ENCODE measurements at regions not wholly inside any gene's neighbourhood (a gene's known extent, or its start where the extent isn't known, plus 50 kb on each side); places are given as distances from the start of the nearest gene placed in this dataset.

- H3K27me3 ChIP-seq (ENCODE audit: control insufficient read depth, insufficient read depth, low read length): peaks cover 33% of the 10 kb centered on the region
- peaks cover 10% of the 10 kb centered on the region for H3K9me3 ChIP-seq (ENCODE audit: control insufficient read depth, low read depth, low read length)
- H3K27ac ChIP-seq (ENCODE audit: low read length): no peak overlapping the region
- WGBS (ENCODE audit: insufficient coverage, low lambda C conversion rate): 80% methylated on average over 2 of the region's 13 CpGs
- DNase-seq: no peak
- H3K36me3 ChIP-seq (ENCODE audit: control insufficient read depth, insufficient read depth, low read length): no peaks in the 10 kb centered on the region
- no peak overlapping the region for H3K4me3 ChIP-seq (ENCODE audit: low read length)
- H3K4me1 ChIP-seq (ENCODE audit: control insufficient read depth, insufficient read depth, low read length): peaks cover 2% of the 10 kb centered on the region
These were observed 126.6 kb downstream of the BARX1 start for GRCh38 chr9:93828331-93829097.

DNA sequence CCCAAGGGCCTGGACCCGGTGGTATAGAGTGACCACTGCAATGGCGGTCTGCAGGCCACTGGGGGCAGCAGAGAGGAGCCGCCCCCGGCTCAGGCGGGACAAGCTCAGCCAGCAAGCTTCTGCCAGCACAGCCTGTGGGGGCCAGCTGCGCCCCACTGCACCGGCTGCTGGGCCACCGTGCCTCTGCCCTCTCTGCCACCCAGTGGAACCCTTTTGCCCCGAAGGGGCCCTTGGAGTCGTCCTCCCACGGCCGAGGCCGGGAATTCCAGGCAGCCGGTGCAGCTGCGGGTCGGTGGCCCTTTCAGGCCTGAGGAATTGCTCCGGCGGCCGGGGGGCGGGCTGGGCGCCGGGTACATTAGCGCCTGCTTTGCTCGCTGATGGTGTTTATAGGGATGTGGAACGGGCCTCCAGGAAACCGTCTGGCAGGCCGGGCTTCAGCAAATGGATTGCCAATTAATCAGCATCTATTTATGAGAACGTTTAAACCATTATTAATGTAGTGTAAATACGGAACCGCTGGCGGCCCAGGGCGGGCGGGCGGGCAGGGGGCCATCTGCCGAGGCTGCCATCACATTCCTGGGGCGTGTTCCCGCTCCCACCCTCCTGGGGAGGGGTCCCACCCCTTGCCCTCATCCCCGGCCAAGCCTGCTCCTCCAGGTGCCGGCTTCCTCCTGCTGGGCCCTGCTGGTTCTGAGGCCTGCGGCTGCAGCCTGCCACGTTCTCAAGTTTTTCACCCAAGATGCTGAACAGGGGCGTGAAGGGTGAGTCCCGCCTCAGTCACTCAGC, 127.4 kb downstream of the BARX1 start:
- Histone ChIP-seq H3K9me3 (ENCODE audit: control insufficient read depth, low read depth, low read length) (peaks cover 10% of the 10 kb centered on the region), H3K4me3 (ENCODE audit: low read length) (peak overlapping the region; percentile 28), H3K36me3 (ENCODE audit: control insufficient read depth, insufficient read depth, low read length) (no peaks in the 10 kb centered on the region), H3K4me1 (ENCODE audit: control insufficient read depth, insufficient read depth, low read length) (peaks cover 2% of the 10 kb centered on the region), H3K27me3 (ENCODE audit: control insufficient read depth, insufficient read depth, low read length) (peaks cover 37% of the 10 kb centered on the region), H3K27ac (ENCODE audit: low read length) (no peak overlapping the region)
- DNase-seq: peak; percentile 26 to 51
- no CpG with 5 or more reads among the region's 43 CpGs for WGBS (ENCODE audit: insufficient coverage, low lambda C conversion rate)

GRCh38 chr9:93826905-93827544, 128.1 kb downstream of the BARX1 start:
- WGBS (ENCODE audit: insufficient coverage, low lambda C conversion rate): no CpG with 5 or more reads among the region's 20 CpGs
- Histone ChIP-seq H3K27ac (ENCODE audit: low read length) (no peak overlapping the region), H3K27me3 (ENCODE audit: control insufficient read depth, insufficient read depth, low read length) (peaks cover 37% of the 10 kb centered on the region), H3K36me3 (ENCODE audit: control insufficient read depth, insufficient read depth, low read length) (no peaks in the 10 kb centered on the region), H3K9me3 (ENCODE audit: control insufficient read depth, low read depth, low read length) (peaks cover 10% of the 10 kb centered on the region), H3K4me1 (ENCODE audit: control insufficient read depth, insufficient read depth, low read length) (peaks cover 2% of the 10 kb centered on the region), H3K4me3 (ENCODE audit: low read length) (no peak overlapping the region)
- DNase-seq: peak in 1 of 2 donors; percentile 20

- Histone ChIP-seq H3K9me3 (ENCODE audit: control insufficient read depth, low read depth, low read length) (peaks cover 10% of the 10 kb centered on the region), H3K4me1 (ENCODE audit: control insufficient read depth, insufficient read depth, low read length) (peaks cover 2% of the 10 kb centered on the region), H3K27me3 (ENCODE audit: control insufficient read depth, insufficient read depth, low read length) (peaks cover 38% of the 10 kb centered on the region), H3K27ac (ENCODE audit: low read length) (no peak overlapping the region), H3K36me3 (ENCODE audit: control insufficient read depth, insufficient read depth, low read length) (no peaks in the 10 kb centered on the region), H3K4me3 (ENCODE audit: low read length) (no peak overlapping the region)
- DNase-seq: no peak
- WGBS (ENCODE audit: insufficient coverage, low lambda C conversion rate): no CpG with 5 or more reads among the region's 36 CpGs
These were observed 128.9 kb downstream of the BARX1 start for GRCh38 chr9:93826209-93826608.

GRCh38 chr9:93825348-93826115, 129.6 kb downstream of the BARX1 start:
- Histone ChIP-seq H3K36me3 (ENCODE audit: control insufficient read depth, insufficient read depth, low read length) (no peaks in the 10 kb centered on the region), H3K4me3 (ENCODE audit: low read length) (no peak overlapping the region), H3K4me1 (ENCODE audit: control insufficient read depth, insufficient read depth, low read length) (peaks cover 2% of the 10 kb centered on the region), H3K27me3 (ENCODE audit: control insufficient read depth, insufficient read depth, low read length) (peaks cover 44% of the 10 kb centered on the region), H3K27ac (ENCODE audit: low read length) (no peak overlapping the region), H3K9me3 (ENCODE audit: control insufficient read depth, low read depth, low read length) (peaks cover 10% of the 10 kb centered on the region)
- DNase-seq: no peak
- no CpG with 5 or more reads among the region's 18 CpGs for WGBS (ENCODE audit: insufficient coverage, low lambda C conversion rate)

- Histone ChIP-seq H3K4me1 (ENCODE audit: control insufficient read depth, insufficient read depth, low read length) (peaks cover 2% of the 10 kb centered on the region), H3K27me3 (ENCODE audit: control insufficient read depth, insufficient read depth, low read length) (peaks cover 50% of the 10 kb centered on the region)
- WGBS (ENCODE audit: insufficient coverage, low lambda C conversion rate): no CpG with 5 or more reads among the region's 9 CpGs
These were observed 130.5 kb downstream of the BARX1 start for GRCh38 chr9:93824386-93825294.

DNA sequence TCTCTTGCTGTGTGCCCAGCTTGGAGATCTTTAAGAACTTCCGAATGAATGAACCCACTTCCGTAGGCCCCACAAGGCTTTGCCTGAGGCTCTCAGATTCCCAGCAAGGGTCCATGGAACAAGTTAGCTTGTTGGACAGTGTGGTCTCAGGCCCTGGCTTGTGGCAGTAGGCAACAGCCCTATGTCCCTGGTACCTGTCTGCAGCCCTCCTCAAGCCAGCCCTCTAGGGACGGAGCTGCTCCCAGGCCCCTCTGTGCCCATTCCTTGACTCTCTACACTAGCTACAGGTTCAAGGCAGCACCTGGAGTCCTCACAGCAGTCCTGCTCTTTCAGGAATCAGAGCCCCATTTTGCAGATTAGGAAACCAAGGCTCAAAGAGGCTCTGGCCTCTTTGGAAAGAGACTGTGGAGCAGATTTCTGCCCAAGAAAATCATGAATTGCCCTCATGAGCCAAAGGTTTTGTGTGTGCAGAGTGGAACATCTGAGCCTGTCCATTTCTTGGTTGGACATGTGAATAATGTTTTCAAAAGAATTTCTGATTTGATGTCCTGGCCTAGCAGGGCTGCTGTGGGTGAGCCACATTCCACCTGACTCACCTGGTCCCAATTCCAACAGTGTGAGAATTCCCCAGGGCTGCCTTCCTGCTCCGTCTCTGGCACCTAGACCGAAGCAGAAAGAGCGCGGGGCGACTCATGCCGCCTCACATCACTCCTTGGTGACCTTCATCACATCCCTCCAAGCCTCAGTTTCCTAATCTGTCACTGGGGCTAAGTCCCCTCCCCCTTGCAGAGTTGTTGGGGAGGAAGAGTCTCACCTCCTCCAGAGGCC, 131.7 kb downstream of the BARX1 start:
- no peak overlapping the region for H3K4me3 ChIP-seq (ENCODE audit: low read length)
- H3K27me3 ChIP-seq (ENCODE audit: control insufficient read depth, insufficient read depth, low read length): peaks cover 57% of the 10 kb centered on the region
- no peak for DNase-seq
- H3K36me3 ChIP-seq (ENCODE audit: control insufficient read depth, insufficient read depth, low read length): no peaks in the 10 kb centered on the region
- H3K27ac ChIP-seq (ENCODE audit: low read length): no peak overlapping the region
- peaks cover 2% of the 10 kb centered on the region for H3K4me1 ChIP-seq (ENCODE audit: control insufficient read depth, insufficient read depth, low read length)
- peaks cover 10% of the 10 kb centered on the region for H3K9me3 ChIP-seq (ENCODE audit: control insufficient read depth, low read depth, low read length)
- no CpG with 5 or more reads among the region's 9 CpGs for WGBS (ENCODE audit: insufficient coverage, low lambda C conversion rate)

More at GRCh38 chr9:93824386-93825294, 130.5 kb downstream of the BARX1 start:
- no peak for DNase-seq
- no peak overlapping the region for H3K4me3 ChIP-seq (ENCODE audit: low read length)
- peaks cover 10% of the 10 kb centered on the region for H3K9me3 ChIP-seq (ENCODE audit: control insufficient read depth, low read depth, low read length)
- no peaks in the 10 kb centered on the region for H3K36me3 ChIP-seq (ENCODE audit: control insufficient read depth, insufficient read depth, low read length)
- no peak overlapping the region for H3K27ac ChIP-seq (ENCODE audit: low read length)

DNA sequence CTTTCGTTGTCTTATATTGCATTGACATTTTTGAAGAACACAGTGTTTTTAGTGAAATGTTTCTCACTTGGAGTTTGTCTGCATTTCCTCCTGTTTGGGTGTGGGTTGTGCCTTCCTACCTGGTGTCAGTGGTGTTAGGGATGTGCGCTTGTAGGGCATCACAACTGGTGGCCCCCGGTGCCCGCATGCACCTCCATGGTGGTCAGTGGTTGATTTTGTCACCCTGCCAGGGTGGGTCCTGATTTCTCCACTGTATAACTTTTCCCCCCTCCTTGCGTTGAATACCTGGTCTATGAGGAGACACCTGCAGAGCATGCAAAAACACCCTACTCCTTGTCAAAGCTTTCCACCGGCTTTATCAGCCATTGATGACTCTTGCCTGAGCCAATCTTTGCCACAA, 132.9 kb downstream of the BARX1 start:
- no peak for DNase-seq
- H3K27me3 ChIP-seq (ENCODE audit: control insufficient read depth, insufficient read depth, low read length): peaks cover 54% of the 10 kb centered on the region

GRCh38 chr9:93821307-93821703, 133.8 kb downstream of the BARX1 start:
- Histone ChIP-seq H3K4me3 (ENCODE audit: low read length) (no peak overlapping the region), H3K36me3 (ENCODE audit: control insufficient read depth, insufficient read depth, low read length) (no peaks in the 10 kb centered on the region), H3K4me1 (ENCODE audit: control insufficient read depth, insufficient read depth, low read length) (no peaks in the 10 kb centered on the region), H3K27me3 (ENCODE audit: control insufficient read depth, insufficient read depth, low read length) (peaks cover 45% of the 10 kb centered on the region), H3K27ac (ENCODE audit: low read length) (no peak overlapping the region), H3K9me3 (ENCODE audit: control insufficient read depth, low read depth, low read length) (peaks cover 3% of the 10 kb centered on the region)
- DNase-seq: no peak
- WGBS (ENCODE audit: insufficient coverage, low lambda C conversion rate): 20% methylated on average over 1 of the region's 2 CpGs

More for the DNA sequence above, 132.9 kb downstream of the BARX1 start:
- WGBS (ENCODE audit: insufficient coverage, low lambda C conversion rate): 88% methylated on average over 1 of the region's 6 CpGs
- Histone ChIP-seq H3K36me3 (ENCODE audit: control insufficient read depth, insufficient read depth, low read length) (no peaks in the 10 kb centered on the region), H3K27ac (ENCODE audit: low read length) (no peak overlapping the region), H3K4me1 (ENCODE audit: control insufficient read depth, insufficient read depth, low read length) (no peaks in the 10 kb centered on the region), H3K9me3 (ENCODE audit: control insufficient read depth, low read depth, low read length) (peaks cover 7% of the 10 kb centered on the region), H3K4me3 (ENCODE audit: low read length) (no peak overlapping the region)

Data from large intestine (tissue), 3 donors.